Body of pancreas (tissue), 4 donors: ENCODE measurements at regions not wholly inside any gene's neighbourhood (a gene's known extent, or its start where the extent isn't known, plus 50 kb on each side); places are given as distances from the start of the nearest gene placed in this dataset.

ENCODE experiments used
- ATAC-seq: fragments of 150-250 bp; one replicate; pipeline ENCODE4 v1.9.1; 2016
- DNase-seq, 4 donors: peaks; one replicate each; pipeline ENCODE4 v3.0.0-alpha.2; 2019
- H3K27ac ChIP-seq, 4 donors: fragments of 200-600 bp; sonication (generic); 1 replicate in 3 of 4; 2 replicates in 1 of 4; pipeline versions ENCODE4 v1.5.1 to v1.6.1; 2016 to 2019; ENCODE audit warnings: mild to moderate bottlenecking in 1 of 4, mixed read lengths in 1 of 4, moderate library complexity in 1 of 4
- H3K27me3 ChIP-seq, 2 donors: fragments of 200-600 bp; sonication (generic); one replicate each; pipeline ENCODE4 v1.6.0; 2016; ENCODE audit warnings: mild to moderate bottlenecking in 1 of 2
- H3K36me3 ChIP-seq, 2 donors: fragments of 200-600 bp; sonication (generic); replicated peaks in 1 of 2; 2 replicates each; pipeline ENCODE4 v1.5.1; 2016; ENCODE audit warnings: low read depth in 2 of 2; ENCODE audit not compliant: insufficient read depth in 1 of 2
- H3K4me1 ChIP-seq: fragments of 200-600 bp; sonication (generic); one replicate; pipeline ENCODE4 v1.6.0; 2016
- H3K4me3 ChIP-seq, 2 donors: fragments of 200-600 bp; sonication (generic); 1 replicate in 1 of 2; 2 replicates in 1 of 2; pipeline ENCODE4 v1.5.1; 2016 to 2019
- H3K9me3 ChIP-seq, 3 donors: fragments of 200-600 bp; sonication (generic); 1 replicate in 2 of 3; 2 replicates in 1 of 3; pipeline ENCODE4 v1.5.1; 2016
- POLR2A ChIP-seq, 3 donors: fragments of 450-650 bp; IDR thresholded peaks; one replicate each; pipeline ENCODE4 v1.6.1; 2016; ENCODE audit warnings: antibody characterized with exemption in 3 of 3, mild to moderate bottlenecking in 2 of 3
- WGBS, 2 donors: methylation state at CpG; one replicate each; pipeline ENCODE4 v1.1.5; 2017; 5-methylcytosine and 5-hydroxymethylcytosine counted together
- intact Hi-C: fragments of 100-400 bp; cut with DNase I; formaldehyde crosslinking; loops from one replicate; pipeline ENCODE4 v1.15.1; 2023
- TF ChIP-seq, protein P1 (sequence below), 7 experiments: fragments of 450-650 bp in 4 of 7; fragments of 200-600 bp in 3 of 7; sonication (generic) in 3 of 7; IDR thresholded peaks; one replicate each; pipeline ENCODE4 v1.5.1; 2016 to 2019; ENCODE audit warnings: antibody characterized with exemption in 7 of 7

DNA sequence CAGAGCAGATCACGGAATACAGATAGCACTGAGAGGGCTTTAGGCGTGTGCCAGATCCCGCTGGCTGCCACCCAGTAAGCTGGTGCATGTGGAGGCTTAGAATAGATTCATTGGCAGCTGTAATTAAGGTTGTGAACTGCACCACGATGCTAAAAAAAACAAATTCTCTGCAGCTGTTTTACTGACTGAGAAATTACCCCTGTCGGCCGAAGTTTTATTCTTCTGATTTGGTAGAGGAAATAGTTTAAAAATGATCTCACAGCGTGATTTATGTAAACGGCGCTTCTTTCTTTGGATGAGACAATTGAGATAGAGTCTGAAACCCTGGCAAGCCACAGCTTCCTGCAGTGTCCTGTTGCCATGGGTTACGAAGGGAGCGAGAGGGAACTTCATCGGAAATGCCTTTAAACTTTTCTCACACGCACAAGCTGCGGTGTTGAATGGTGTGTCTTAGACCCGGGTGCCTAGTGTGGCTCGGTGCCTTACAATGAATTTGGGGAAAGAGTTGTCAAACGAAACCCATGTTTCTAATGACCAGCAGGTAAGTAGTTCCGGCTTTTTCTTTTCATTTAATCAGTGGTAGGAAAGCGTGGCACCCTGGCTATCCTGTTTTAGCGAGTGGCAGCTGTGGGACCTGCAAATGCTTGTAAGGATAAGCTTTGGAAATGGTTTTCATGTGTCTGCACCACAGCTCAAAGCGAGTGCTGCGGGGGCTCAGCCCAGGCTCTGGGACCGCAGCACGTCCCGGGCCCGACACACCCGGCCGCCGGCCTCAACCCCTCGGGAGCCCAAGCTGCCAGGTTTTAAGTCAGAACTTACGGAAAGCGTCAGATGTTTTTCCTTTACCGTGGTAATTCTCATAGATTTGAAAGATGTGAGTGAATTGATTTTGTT is 71.7 kb upstream of the HGFAC start:
- peak in 1 of 4 donors; percentile 61 for DNase-seq

DNA sequence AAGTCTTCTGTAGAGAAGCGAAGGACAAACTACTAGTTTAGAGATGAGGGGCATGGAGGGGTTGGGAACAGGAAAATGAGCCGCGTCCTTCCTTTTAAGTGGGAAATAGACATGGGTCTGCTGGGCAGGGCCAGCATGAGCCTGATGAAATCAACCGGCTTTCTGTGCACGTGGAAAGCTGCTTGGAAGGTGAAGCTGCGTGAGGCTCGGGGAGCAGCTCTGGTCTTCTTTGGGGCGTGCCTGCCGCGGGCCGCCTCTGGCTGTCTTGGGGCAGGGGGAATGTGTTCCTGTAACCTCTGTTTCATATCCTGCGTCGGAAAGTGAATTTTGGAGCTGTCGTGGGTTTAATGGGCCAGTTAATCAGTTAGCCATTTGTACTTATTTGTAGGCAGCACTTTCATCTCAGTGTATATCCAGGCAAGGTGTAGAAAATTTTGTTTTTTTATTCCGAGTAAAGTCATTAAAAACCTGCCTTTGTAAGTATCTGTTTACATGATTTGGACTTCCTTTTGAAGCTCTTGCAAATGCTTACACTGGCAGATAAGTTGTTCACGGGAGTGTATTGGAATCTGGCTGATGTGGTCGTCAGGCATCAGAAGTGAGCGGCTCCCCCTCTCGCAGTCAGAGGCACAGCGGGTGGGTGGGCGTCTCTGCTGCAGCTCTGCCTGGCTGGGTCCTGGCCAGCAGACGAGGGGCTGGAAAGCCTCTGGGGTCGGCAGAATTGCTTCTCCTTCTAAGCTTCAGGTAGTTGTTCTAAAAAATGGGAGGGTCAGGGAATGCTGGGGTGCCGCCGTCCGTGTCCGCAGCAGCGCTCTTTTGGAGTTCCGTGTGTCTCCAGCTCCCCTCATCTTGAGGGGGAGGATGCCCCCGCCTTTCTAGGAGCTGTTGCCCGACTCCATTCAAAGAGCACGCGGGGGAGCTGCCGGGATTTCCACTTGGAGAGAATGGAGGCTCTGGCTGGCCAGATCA is 70.5 kb upstream of the HGFAC start:
- DNase-seq (no peak), ATAC-seq (no peak)
- intact Hi-C loops = no loop called here
- Histone ChIP-seq H3K4me1 (no peaks in the 10 kb centered on the region), H3K27ac (no peak overlapping the region), H3K27me3 (no peaks in the 10 kb centered on the region), H3K36me3 (no peaks in the 10 kb centered on the region), H3K9me3 (no peaks in the 10 kb centered on the region), H3K4me3 (no peak overlapping the region)
- TF ChIP-seq, protein P1, sequence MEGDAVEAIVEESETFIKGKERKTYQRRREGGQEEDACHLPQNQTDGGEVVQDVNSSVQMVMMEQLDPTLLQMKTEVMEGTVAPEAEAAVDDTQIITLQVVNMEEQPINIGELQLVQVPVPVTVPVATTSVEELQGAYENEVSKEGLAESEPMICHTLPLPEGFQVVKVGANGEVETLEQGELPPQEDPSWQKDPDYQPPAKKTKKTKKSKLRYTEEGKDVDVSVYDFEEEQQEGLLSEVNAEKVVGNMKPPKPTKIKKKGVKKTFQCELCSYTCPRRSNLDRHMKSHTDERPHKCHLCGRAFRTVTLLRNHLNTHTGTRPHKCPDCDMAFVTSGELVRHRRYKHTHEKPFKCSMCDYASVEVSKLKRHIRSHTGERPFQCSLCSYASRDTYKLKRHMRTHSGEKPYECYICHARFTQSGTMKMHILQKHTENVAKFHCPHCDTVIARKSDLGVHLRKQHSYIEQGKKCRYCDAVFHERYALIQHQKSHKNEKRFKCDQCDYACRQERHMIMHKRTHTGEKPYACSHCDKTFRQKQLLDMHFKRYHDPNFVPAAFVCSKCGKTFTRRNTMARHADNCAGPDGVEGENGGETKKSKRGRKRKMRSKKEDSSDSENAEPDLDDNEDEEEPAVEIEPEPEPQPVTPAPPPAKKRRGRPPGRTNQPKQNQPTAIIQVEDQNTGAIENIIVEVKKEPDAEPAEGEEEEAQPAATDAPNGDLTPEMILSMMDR (IDR thresholded peaks at IDR 0.05) = no peak
- no peak for TF ChIP-seq POLR2A (IDR thresholded peaks at IDR 0.05)
- WGBS, 2 donors = 69 to 78% methylated on average over 34 of the region's 34 CpGs

More for the DNA sequence above, 71.7 kb upstream of the HGFAC start:
- TF ChIP-seq POLR2A (IDR thresholded peaks at IDR 0.05) = peak in 1 of 3 donors; percentile 8
- TF ChIP-seq, protein P1 (IDR thresholded peaks at IDR 0.05) = no peak
- Histone ChIP-seq H3K4me1 (no peaks in the 10 kb centered on the region), H3K27me3 (no peaks in the 10 kb centered on the region), H3K36me3 (no peaks in the 10 kb centered on the region), H3K4me3 (no peak overlapping the region), H3K27ac (peak overlapping the region in 1 of 4 donors; percentile 29), H3K9me3 (no peaks in the 10 kb centered on the region)
- intact Hi-C loops = no loop called here
- WGBS, 2 donors = 66 to 75% methylated on average over 33 of the region's 33 CpGs
- ATAC-seq = peak; percentile 38

DNA sequence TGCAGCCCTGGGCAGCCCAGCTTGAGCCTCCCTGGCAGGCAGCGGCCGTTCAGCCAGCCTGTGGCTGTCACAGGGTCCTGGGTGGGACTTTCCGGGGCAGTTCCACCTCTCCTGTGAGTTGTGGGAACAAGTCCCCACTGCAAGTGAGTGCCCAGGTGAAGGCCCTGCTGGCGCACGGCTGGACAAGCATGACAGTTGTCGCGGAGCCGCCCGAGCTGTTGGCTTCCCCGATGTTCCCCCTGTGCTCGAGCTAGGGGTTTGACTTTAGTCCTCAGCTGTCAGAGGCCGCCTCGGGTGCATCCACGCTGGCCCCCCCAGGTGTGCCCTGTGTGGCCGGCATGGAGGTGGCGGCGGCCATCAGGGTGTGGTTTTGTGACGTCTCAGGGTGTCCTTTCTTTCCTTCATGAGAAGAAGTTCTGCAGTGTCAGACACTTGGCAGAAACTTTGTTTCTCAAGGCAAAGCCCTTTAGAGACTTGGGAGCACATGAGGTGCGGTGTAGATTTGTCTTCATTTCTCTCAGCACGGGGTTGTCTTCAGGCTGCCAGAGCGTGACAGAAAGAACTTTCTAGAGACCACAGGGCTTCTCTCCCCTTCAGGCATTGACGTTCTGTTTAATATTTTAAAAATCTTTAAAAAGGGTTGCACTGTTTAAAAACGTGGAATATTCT is 69.4 kb upstream of the HGFAC start:
- no peaks in the 10 kb centered on the region for H3K9me3 ChIP-seq
- intact Hi-C loops = no loop called here
- peak overlapping the region in 1 of 4 donors; percentile 36 for H3K27ac ChIP-seq
- DNase-seq (no peak), ATAC-seq (no peak)
- no peak overlapping the region for H3K4me3 ChIP-seq
- TF ChIP-seq, protein P1 (IDR thresholded peaks at IDR 0.05) = no peak
- TF ChIP-seq POLR2A (IDR thresholded peaks at IDR 0.05) = no peak
- no peaks in the 10 kb centered on the region for H3K36me3 ChIP-seq
- H3K4me1 ChIP-seq = no peaks in the 10 kb centered on the region
- H3K27me3 ChIP-seq = no peaks in the 10 kb centered on the region
- WGBS, 2 donors = 80 to 87% methylated on average over 16 to 19 of the region's 23 CpGs

DNA sequence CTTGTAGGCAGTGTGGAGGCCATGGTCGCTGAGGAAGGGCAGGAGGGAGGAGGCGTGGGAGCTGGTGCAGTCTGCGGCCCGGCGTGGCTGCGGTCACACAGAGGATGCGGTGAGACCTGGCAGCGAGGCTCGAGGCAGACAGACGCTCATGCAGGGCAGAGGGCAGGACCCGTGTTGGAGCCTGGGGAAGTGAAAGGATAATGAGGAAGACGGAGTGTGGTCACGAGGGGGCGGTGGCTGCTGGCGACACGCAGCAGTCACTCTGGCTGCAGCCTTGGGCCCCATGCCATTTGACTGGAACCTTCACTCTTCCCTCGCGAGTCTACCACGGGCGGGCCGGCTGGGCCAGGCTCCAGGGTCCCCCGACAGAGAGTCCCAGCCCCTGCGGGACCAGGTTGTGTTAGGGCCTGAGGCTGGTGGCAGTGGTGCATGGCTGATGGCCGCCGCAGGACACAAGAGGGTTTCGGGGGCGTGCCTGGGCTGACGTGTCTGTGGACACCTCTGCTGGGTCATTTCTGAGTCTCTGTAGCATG is 68.8 kb upstream of the HGFAC start:
- Histone ChIP-seq H3K27me3 (no peaks in the 10 kb centered on the region), H3K9me3 (no peaks in the 10 kb centered on the region), H3K36me3 (no peaks in the 10 kb centered on the region), H3K4me1 (no peaks in the 10 kb centered on the region), H3K27ac (peak overlapping the region in 1 of 4 donors; percentile 36), H3K4me3 (no peak overlapping the region)
- 80 to 82% methylated on average over 27 to 28 of the region's 28 CpGs for WGBS, 2 donors
- intact Hi-C loops = no loop called here
- TF ChIP-seq, protein P1 (IDR thresholded peaks at IDR 0.05) = no peak
- peak in 1 of 3 donors; percentile 27 for TF ChIP-seq POLR2A (IDR thresholded peaks at IDR 0.05)
- ATAC-seq (no peak), DNase-seq (peak in 2 of 4 donors; percentile 25 to 81)
